B cell (primary cell): ENCODE measurements at regions not wholly inside any gene's neighbourhood (a gene's known extent, or its start where the extent isn't known, plus 50 kb on each side); places are given as distances from the start of the nearest gene placed in this dataset.

Experiments
- ATAC-seq: fragments of 200-7000 bp; cut with Tn5 transposase; one replicate; pipeline ENCODE4 v1.10.0; 2021; ENCODE audit warnings: low read depth, mild to moderate bottlenecking, moderate number of reproducible peaks, moderate library complexity
- CTCF ChIA-PET: fragments of 350-600 bp; sonication (Branson Sonifier 250); formaldehyde crosslinking; loops from one replicate; lab custom pipeline; 2021; ENCODE audit warnings: antibody characterized with exemption, inconsistent platforms; lab: Charles Lee
- POLR2A ChIA-PET: fragments of 350-600 bp; sonication (Branson Sonifier 250); formaldehyde crosslinking; loops from one replicate; lab custom pipeline; 2021; ENCODE audit warnings: antibody characterized with exemption; lab: Charles Lee
- DNase-seq: peaks from one replicate; pipeline ENCODE4 v3.0.0; 2013
- H2AFZ ChIP-seq: 2 replicates; pipeline ENCODE4 v1.6.1; 2012; ENCODE audit warnings: mild to moderate bottlenecking, low read depth, low read length; ENCODE audit not compliant: insufficient read depth, poor library complexity, severe bottlenecking
- H3K27ac ChIP-seq, 2 donors: 1 replicate in 1 of 2; 2 replicates in 1 of 2; pipeline ENCODE4 v1.5.1; 2012 to 2013; ENCODE audit warnings: low read length in 2 of 2, mild to moderate bottlenecking in 2 of 2, moderate library complexity in 1 of 2
- H3K27me3 ChIP-seq, 4 experiments: fragments of 200-600 bp in 1 of 4; sonication (generic) in 1 of 4; replicated peaks in 1 of 4; 1 replicate in 2 of 4; 2 replicates in 2 of 4; pipeline versions ENCODE4 v1.6.1 to v1.7.0; 2013 to 2016; ENCODE audit warnings: low read length in 3 of 4, mild to moderate bottlenecking in 2 of 4, mixed read lengths in 1 of 4, moderate library complexity in 1 of 4; ENCODE audit not compliant: insufficient read depth in 4 of 4, control insufficient read depth in 3 of 4; ENCODE audit errors: control extremely low read depth in 1 of 4
- H3K36me3 ChIP-seq, 2 experiments: replicated peaks in 1 of 2; 1 replicate in 1 of 2; 2 replicates in 1 of 2; pipeline versions ENCODE4 v1.6.1 to v1.7.1; 2013; ENCODE audit warnings: low read length in 1 of 2; ENCODE audit not compliant: insufficient read depth in 2 of 2, control insufficient read depth in 1 of 2; ENCODE audit errors: control extremely low read depth in 1 of 2, extremely low read depth in 1 of 2
- H3K4me1 ChIP-seq, 2 donors: fragments of 200-600 bp in 1 of 2; sonication (generic) in 1 of 2; 1 replicate in 1 of 2; 2 replicates in 1 of 2; pipeline versions ENCODE4 v1.5.1 to v1.6.1; 2013 to 2017; ENCODE audit warnings: low read length in 2 of 2; ENCODE audit not compliant: control insufficient read depth in 2 of 2, insufficient read depth in 2 of 2
- H3K4me2 ChIP-seq: replicated peaks from 2 replicates; pipeline ENCODE3; 2012; ENCODE audit warnings: mild to moderate bottlenecking, low read depth, low read length; ENCODE audit not compliant: poor library complexity, severe bottlenecking
- H3K4me3 ChIP-seq, 5 experiments: fragments of 200-600 bp in 1 of 5; sonication (generic) in 1 of 5; 1 replicate in 3 of 5; 2 replicates in 2 of 5; pipeline versions ENCODE4 v1.5.1 to v1.7.0; 2011 to 2016; ENCODE audit warnings: low read length in 4 of 5, mild to moderate bottlenecking in 4 of 5, low read depth in 2 of 5, control low read depth in 1 of 5, moderate library complexity in 1 of 5; ENCODE audit not compliant: insufficient read depth in 1 of 5; ENCODE audit errors: control extremely low read depth in 1 of 5, extremely low read depth in 1 of 5
- H3K79me2 ChIP-seq: fragments of 200-600 bp; sonication (generic); one replicate; pipeline ENCODE4 v1.6.0; 2016; ENCODE audit warnings: low read length; ENCODE audit not compliant: control insufficient read depth, insufficient read depth
- H3K9ac ChIP-seq: fragments of 200-600 bp; sonication (generic); 2 replicates; pipeline ENCODE4 v1.6.1; 2017; ENCODE audit warnings: mild to moderate bottlenecking, low read length, moderate library complexity
- H3K9me3 ChIP-seq, 3 donors: one replicate each; pipeline versions ENCODE4 v1.6.1 to v1.7.1; 2013; ENCODE audit warnings: low read length in 2 of 3; ENCODE audit not compliant: control insufficient read depth in 2 of 3, insufficient read depth in 1 of 3; ENCODE audit errors: control extremely low read depth in 1 of 3
- H4K20me1 ChIP-seq: 2 replicates; pipeline ENCODE4 v1.6.0; 2012; ENCODE audit warnings: mild to moderate bottlenecking, low read length; ENCODE audit not compliant: insufficient read depth, control insufficient read depth, poor library complexity, severe bottlenecking
- H3K27ac Mint-ChIP-seq: one replicate; pipeline ENCODE4 v1.8.0; 2021; ENCODE audit warnings: mixed read lengths
- H3K27me3 Mint-ChIP-seq: one replicate; pipeline ENCODE4 v1.8.0; 2021; ENCODE audit warnings: mixed read lengths
- H3K4me1 Mint-ChIP-seq: one replicate; pipeline ENCODE4 v1.8.0; 2021; ENCODE audit warnings: mixed read lengths
- H3K4me3 Mint-ChIP-seq: one replicate; pipeline ENCODE4 v1.8.0; 2021; ENCODE audit warnings: mixed read lengths
- H3K9me3 Mint-ChIP-seq: one replicate; pipeline ENCODE4 v1.8.0; 2022; ENCODE audit warnings: mixed read lengths; ENCODE audit not compliant: insufficient read depth
- CTCF ChIP-seq: fragments of 200-600 bp; IDR thresholded peaks from one replicate; pipeline ENCODE4 v1.8.0; 2022; ENCODE audit warnings: antibody characterized with exemption, mild to moderate bottlenecking
- EZH2 ChIP-seq: IDR thresholded peaks from 2 replicates; pipeline ENCODE4 v1.6.1; 2012; ENCODE audit warnings: borderline replicate concordance, low read depth, mild to moderate bottlenecking, moderate library complexity, low read length; ENCODE audit not compliant: insufficient read depth, poor library complexity, severe bottlenecking
- WGBS: methylation state at CpG from one replicate; pipeline ENCODE4 v1.1.5; 2013; ENCODE audit warnings: missing lambda C conversion rate; ENCODE audit not compliant: insufficient coverage; 5-methylcytosine and 5-hydroxymethylcytosine counted together
- intact Hi-C: fragments of 100-400 bp; cut with micrococcal nuclease; formaldehyde crosslinking; loops from one replicate; pipeline ENCODE4 v1.10.0; 2022

DNA sequence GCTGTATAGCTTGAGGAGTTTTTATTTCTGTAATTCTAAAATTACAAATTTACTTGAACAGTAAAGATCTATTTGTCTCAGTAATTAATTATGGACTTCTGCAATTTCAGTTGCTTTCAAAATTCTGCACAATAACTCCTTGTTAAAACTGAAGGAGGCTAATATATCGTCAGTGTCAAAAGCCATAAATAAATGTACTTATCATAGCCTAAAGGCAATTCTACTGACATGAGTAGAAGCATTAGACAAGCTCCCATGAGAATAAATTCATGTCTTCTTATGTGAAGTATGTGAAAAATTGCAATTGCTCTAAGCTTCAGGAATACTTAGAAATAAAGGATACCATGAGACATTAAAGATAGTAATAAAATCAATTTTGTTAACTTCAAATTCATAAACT is 381.2 kb upstream of the PCDH10 start:
- no peaks in the 10 kb centered on the region for H3K79me2 ChIP-seq
- Mint-ChIP-seq H3K4me3 (no peak overlapping the region), H3K27me3 (no peaks in the 10 kb centered on the region), H3K27ac (no peak overlapping the region), H3K4me1 (no peaks in the 10 kb centered on the region), H3K9me3 (peaks cover 6% of the 10 kb centered on the region)
- ChIA-PET POLR2A (no interaction called here), CTCF (no interaction called here)
- no peaks in the 10 kb centered on the region for H3K4me1 ChIP-seq
- no peaks in the 10 kb centered on the region for H3K27me3 ChIP-seq
- no peak for TF ChIP-seq EZH2
- no CpG with 5 or more reads among the region's 1 CpG for WGBS
- H2AFZ ChIP-seq = no peak overlapping the region
- ATAC-seq (no peak), DNase-seq (no peak)
- peaks cover 0 to 5% (median 0%) of the 10 kb centered on the region in 3 donors for H3K9me3 ChIP-seq
- no peak overlapping the region for H3K4me3 ChIP-seq
- no peak overlapping the region for H3K27ac ChIP-seq
- H4K20me1 ChIP-seq = no peaks in the 10 kb centered on the region
- no peaks in the 10 kb centered on the region for H3K36me3 ChIP-seq
- intact Hi-C loops = no loop called here
- H3K4me2 ChIP-seq = no peak overlapping the region
- H3K9ac ChIP-seq = no peak overlapping the region

DNA sequence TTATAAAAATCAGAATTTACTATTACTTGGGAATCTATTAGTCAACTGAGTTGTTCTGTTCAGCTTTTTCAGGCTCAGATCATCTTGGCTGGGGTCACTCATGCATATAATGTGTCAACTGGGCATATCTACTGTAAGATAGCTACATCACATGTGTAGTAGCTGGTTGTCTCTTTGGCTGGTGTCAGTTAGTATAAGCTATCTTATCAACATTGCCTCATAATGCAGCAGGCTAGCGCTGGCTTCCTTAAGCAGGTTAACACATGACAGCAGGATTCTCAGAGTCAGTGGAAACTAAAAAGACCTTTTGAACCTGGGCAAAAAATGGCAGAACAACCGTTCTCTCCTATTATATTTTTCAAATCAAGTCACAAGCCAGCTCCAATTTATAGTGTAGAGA is 378.3 kb upstream of the PCDH10 start:
- no peak overlapping the region for H3K9ac ChIP-seq
- TF ChIP-seq CTCF (no peak), EZH2 (no peak)
- no peak overlapping the region for H3K27ac Mint-ChIP-seq
- H3K27me3 Mint-ChIP-seq = no peaks in the 10 kb centered on the region
- no peaks in the 10 kb centered on the region for H4K20me1 ChIP-seq
- H3K27ac ChIP-seq = no peak overlapping the region
- no peaks in the 10 kb centered on the region for H3K36me3 ChIP-seq
- ATAC-seq (no peak), DNase-seq (no peak)
- no peaks in the 10 kb centered on the region for H3K4me1 ChIP-seq
- no peaks in the 10 kb centered on the region for H3K79me2 ChIP-seq
- intact Hi-C loops = no loop called here
- POLR2A ChIA-PET = no interaction called here
- H3K27me3 ChIP-seq = no peaks in the 10 kb centered on the region
- no peaks in the 10 kb centered on the region for H3K9me3 ChIP-seq
- peaks cover 2% of the 10 kb centered on the region for H3K9me3 Mint-ChIP-seq
- WGBS = no CpG with 5 or more reads among the region's 2 CpGs
- no peak overlapping the region for H2AFZ ChIP-seq
- no peak overlapping the region for H3K4me3 ChIP-seq
- H3K4me3 Mint-ChIP-seq = no peak overlapping the region
- H3K4me1 Mint-ChIP-seq = no peaks in the 10 kb centered on the region
- H3K4me2 ChIP-seq = no peak overlapping the region
- CTCF ChIA-PET = no interaction called here
